Right cardiac atrium (tissue), 5 donors: ENCODE measurements at regions not wholly inside any gene's neighbourhood (a gene's known extent, or its start where the extent isn't known, plus 50 kb on each side); places are given as distances from the start of the nearest gene placed in this dataset.

Experiments used
- ATAC-seq, 2 donors: fragments of 200-7000 bp; cut with Tn5 transposase; one replicate each; pipeline versions ENCODE4 v1.8.0 to v1.9.1; 2020; ENCODE audit warnings: moderate library complexity in 2 of 2, mild to moderate bottlenecking in 1 of 2
- DNase-seq, 3 donors: peaks; one replicate each; pipeline ENCODE4 v3.0.0-alpha.2; 2020
- H3K27ac ChIP-seq: one replicate; pipeline ENCODE4 v1.5.1; 2013; ENCODE audit warnings: mild to moderate bottlenecking, low read length, control low read depth, moderate library complexity
- H3K27me3 ChIP-seq: one replicate; pipeline ENCODE4 v1.6.1; 2013; ENCODE audit not compliant: control insufficient read depth, insufficient read depth
- H3K4me1 ChIP-seq: one replicate; pipeline ENCODE4 v1.6.1; 2013; ENCODE audit warnings: low read length; ENCODE audit not compliant: control insufficient read depth, insufficient read depth
- H3K4me3 ChIP-seq: one replicate; pipeline ENCODE4 v1.5.1; 2013; ENCODE audit warnings: low read length, control low read depth
- H3K9me3 ChIP-seq: one replicate; pipeline ENCODE4 v1.6.1; 2013; ENCODE audit warnings: low read length; ENCODE audit not compliant: control insufficient read depth
- WGBS: extraction: QIAGEN DNeasy Blood & Tissue Kit; methylation state at CpG from one replicate; pipeline ENCODE4 v1.1.7; 2013; 5-methylcytosine and 5-hydroxymethylcytosine counted together
- intact Hi-C, 4 donors: fragments of 100-400 bp; cut with DNase I; formaldehyde crosslinking; loops; one replicate each; pipeline versions ENCODE4 v1.11.0 to v1.14.0; 2022 to 2023
- donor health status: healthy with polysubstance abuse.
- donor health status: DM: no; HTN: yes; CAD: no.
- donor health status: DM: no; HTN: no; CAD: no.
- donor health status: DM: no; HTN: yes; CAD: no; lungs with severe emphysema.
- donor health status: DM: yes; HTN: yes; CAD: no.

- no peak for ATAC-seq
- no peaks in the 10 kb centered on the region for H3K4me1 ChIP-seq
These were observed 76.0 kb downstream of the ATPSCKMT start for GRCh38 chr5:10173716-10174115.

GRCh38 chr5:10172247-10172646, 77.4 kb downstream of the ATPSCKMT start:
- Histone ChIP-seq H3K4me1 (no peaks in the 10 kb centered on the region), H3K27me3 (no peaks in the 10 kb centered on the region), H3K27ac (no peak overlapping the region), H3K9me3 (peaks cover 3% of the 10 kb centered on the region), H3K4me3 (no peak overlapping the region)
- DNase-seq (no peak), ATAC-seq (no peak)
- WGBS = 51% methylated on average over 1 of the region's 1 CpG
- intact Hi-C loops = no loop called here

More at GRCh38 chr5:10173716-10174115, 76.0 kb downstream of the ATPSCKMT start:
- Histone ChIP-seq H3K4me3 (no peak overlapping the region), H3K27me3 (no peaks in the 10 kb centered on the region), H3K9me3 (peaks cover 3% of the 10 kb centered on the region), H3K27ac (no peak overlapping the region)
- no peak for DNase-seq
- intact Hi-C loops = no loop called here

GRCh38 chr5:10169359-10169758, 80.3 kb downstream of the ATPSCKMT start:
- Histone ChIP-seq H3K4me1 (no peaks in the 10 kb centered on the region), H3K27ac (no peak overlapping the region), H3K27me3 (no peaks in the 10 kb centered on the region), H3K9me3 (peaks cover 9% of the 10 kb centered on the region), H3K4me3 (no peak overlapping the region)
- ATAC-seq (no peak), DNase-seq (no peak)
- WGBS = 83% methylated on average over 6 of the region's 6 CpGs
- intact Hi-C loops = no loop called here

GRCh38 chr5:10168254-10168653, 81.4 kb downstream of the ATPSCKMT start:
- Histone ChIP-seq H3K27me3 (no peaks in the 10 kb centered on the region), H3K4me3 (no peak overlapping the region), H3K4me1 (no peaks in the 10 kb centered on the region), H3K27ac (no peak overlapping the region), H3K9me3 (peaks cover 9% of the 10 kb centered on the region)
- intact Hi-C loops = no loop called here
- 83% methylated on average over 8 of the region's 8 CpGs for WGBS
- ATAC-seq = no peak
- DNase-seq = no peak

- no peaks in the 10 kb centered on the region for H3K4me1 ChIP-seq
- H3K4me3 ChIP-seq = no peak overlapping the region
- intact Hi-C loops = no loop called here
- ATAC-seq (no peak), DNase-seq (no peak)
- peaks cover 9% of the 10 kb centered on the region for H3K9me3 ChIP-seq
- no peaks in the 10 kb centered on the region for H3K27me3 ChIP-seq
- H3K27ac ChIP-seq = no peak overlapping the region
- 82% methylated on average over 1 of the region's 1 CpG for WGBS
These were observed 81.9 kb downstream of the ATPSCKMT start for GRCh38 chr5:10167806-10168205.

GRCh38 chr5:10166392-10166791, 83.3 kb downstream of the ATPSCKMT start:
- DNase-seq = no peak
- no peak for ATAC-seq
- Histone ChIP-seq H3K4me1 (no peaks in the 10 kb centered on the region), H3K27ac (no peak overlapping the region), H3K9me3 (peaks cover 9% of the 10 kb centered on the region), H3K27me3 (no peaks in the 10 kb centered on the region), H3K4me3 (no peak overlapping the region)
- intact Hi-C loops = no loop called here
- 97% methylated on average over 1 of the region's 1 CpG for WGBS

- Histone ChIP-seq H3K27me3 (no peaks in the 10 kb centered on the region), H3K27ac (no peak overlapping the region), H3K4me3 (no peak overlapping the region), H3K9me3 (peaks cover 8% of the 10 kb centered on the region), H3K4me1 (no peaks in the 10 kb centered on the region)
- no peak for DNase-seq
- ATAC-seq = no peak
- intact Hi-C loops = no loop called here
- WGBS = 29% methylated on average over 5 of the region's 5 CpGs
These were observed 87.2 kb downstream of the ATPSCKMT start for GRCh38 chr5:10162468-10162867.

GRCh38 chr5:10161778-10162177, 87.9 kb downstream of the ATPSCKMT start:
- intact Hi-C loops = no loop called here
- ATAC-seq (no peak), DNase-seq (no peak)
- WGBS = 73% methylated on average over 3 of the region's 3 CpGs
- peaks cover 10% of the 10 kb centered on the region for H3K9me3 ChIP-seq
- no peak overlapping the region for H3K4me3 ChIP-seq
- H3K27me3 ChIP-seq = no peaks in the 10 kb centered on the region
- no peaks in the 10 kb centered on the region for H3K4me1 ChIP-seq
- no peak overlapping the region for H3K27ac ChIP-seq

GRCh38 chr5:10160241-10160640, 89.4 kb downstream of the ATPSCKMT start:
- H3K9me3 ChIP-seq = peaks cover 9% of the 10 kb centered on the region
- ATAC-seq (no peak), DNase-seq (no peak)
- no peaks in the 10 kb centered on the region for H3K4me1 ChIP-seq
- 85% methylated on average over 3 of the region's 3 CpGs for whole genome bisulfite sequencing
- intact Hi-C loops = no loop called here
- no peak overlapping the region for H3K4me3 ChIP-seq
- H3K27ac ChIP-seq = no peak overlapping the region
- H3K27me3 ChIP-seq = no peaks in the 10 kb centered on the region

- Histone ChIP-seq H3K27ac (no peak overlapping the region), H3K4me1 (no peaks in the 10 kb centered on the region), H3K27me3 (no peaks in the 10 kb centered on the region), H3K9me3 (peaks cover 5% of the 10 kb centered on the region), H3K4me3 (no peak overlapping the region)
- DNase-seq = no peak
- ATAC-seq = no peak
- intact Hi-C loops = no loop called here
These were observed 90.8 kb downstream of the ATPSCKMT start for GRCh38 chr5:10158886-10159285.

- H3K9me3 ChIP-seq = peaks cover 9% of the 10 kb centered on the region
- no peaks in the 10 kb centered on the region for H3K27me3 ChIP-seq
- intact Hi-C loops = no loop called here
- H3K27ac ChIP-seq = no peak overlapping the region
- 62% methylated on average over 3 of the region's 3 CpGs for WGBS
- ATAC-seq = no peak
- H3K4me1 ChIP-seq = no peaks in the 10 kb centered on the region
- no peak overlapping the region for H3K4me3 ChIP-seq
- no peak for DNase-seq
These were observed 92.5 kb downstream of the ATPSCKMT start for GRCh38 chr5:10157085-10157669.
